Heart right ventricle (tissue), 16 donors: ENCODE measurements at regions not wholly inside any gene's neighbourhood (a gene's known extent, or its start where the extent isn't known, plus 50 kb on each side); places are given as distances from the start of the nearest gene placed in this dataset.

Experiments used
- ATAC-seq, 8 donors: fragments of 200-7000 bp; cut with Tn5 transposase; one replicate each; pipeline ENCODE4 v1.9.1; 2020; ENCODE audit warnings: mild to moderate bottlenecking in 8 of 8, moderate library complexity in 8 of 8, moderate number of reproducible peaks in 1 of 8
- DNase-seq, 2 donors: peaks; one replicate each; pipeline ENCODE4 v3.0.0-alpha.2; 2020
- H3K27ac ChIP-seq, 10 donors: fragments of 200-600 bp; sonication (generic) in 2 of 10; one replicate each; pipeline versions ENCODE4 v1.5.0 to v1.8.0; 2020 to 2022; ENCODE audit warnings: mild to moderate bottlenecking in 3 of 10
- H3K27me3 ChIP-seq, 7 donors: fragments of 200-600 bp; one replicate each; pipeline ENCODE4 v1.8.0; 2021 to 2022; ENCODE audit warnings: mild to moderate bottlenecking in 2 of 7
- H3K36me3 ChIP-seq, 9 donors: fragments of 200-600 bp; sonication (generic) in 1 of 9; one replicate each; pipeline versions ENCODE4 v1.5.0 to v1.8.0; 2020 to 2022; ENCODE audit warnings: mild to moderate bottlenecking in 2 of 9
- H3K4me1 ChIP-seq, 9 donors: fragments of 200-600 bp; sonication (generic) in 1 of 9; one replicate each; pipeline versions ENCODE4 v1.5.0 to v1.8.0; 2020 to 2022; ENCODE audit warnings: mild to moderate bottlenecking in 4 of 9
- H3K4me3 ChIP-seq, 10 donors: fragments of 200-600 bp; sonication (generic) in 2 of 10; one replicate each; pipeline versions ENCODE4 v1.5.0 to v1.8.0; 2020 to 2022; ENCODE audit warnings: mild to moderate bottlenecking in 7 of 10, moderate library complexity in 2 of 10
- H3K9me3 ChIP-seq, 11 donors: fragments of 200-600 bp in 10 of 11; sonication (generic) in 2 of 11; one replicate each; pipeline versions ENCODE4 v1.5.0 to v1.8.0; 2013 to 2022; ENCODE audit warnings: mild to moderate bottlenecking in 2 of 11, control low read depth in 1 of 11, moderate library complexity in 1 of 11
- WGBS, 2 donors: extraction: QIAGEN DNeasy Blood & Tissue Kit; methylation state at CpG; one replicate each; pipeline ENCODE4 v1.1.7; 2013; ENCODE audit warnings: inconsistent platforms in 1 of 2; 5-methylcytosine and 5-hydroxymethylcytosine counted together
- intact Hi-C, 10 donors: fragments of 100-400 bp; cut with DNase I; formaldehyde crosslinking; loops; one replicate each; pipeline versions ENCODE4 v1.11.1 to v1.14.2; 2022
- TF ChIP-seq, protein P1 (sequence below), 9 donors: fragments of 200-600 bp; sonication (generic) in 2 of 9; IDR thresholded peaks; one replicate each; pipeline versions ENCODE4 v1.5.0 to v1.8.0; 2021 to 2022; ENCODE audit warnings: antibody characterized with exemption in 9 of 9, mild to moderate bottlenecking in 5 of 9, moderate library complexity in 1 of 9
- donor health status: Arrhythmogenic right ventricular cardiomyopathy.
- donor health status: ischemic (EF 13 %, LVEDD 7.1; RV severe dilation, severe dysfunction).
- donor health status: healthy with polysubstance abuse.
- donor health status: DM: no; HTN: yes; CAD: no.
- donor health status: DM: no; HTN: no; CAD: no.
- donor health status: ischemic (EF 25% LVEDD 6.9; RV normal size, moderate dysfunction).
- donor health status: ischemic (EF 25% LVEDD 5.7; RV mildly dilated, moderate dysfunction).
- donor health status: healthy.
- donor health status: DM: yes; HTN: yes; CAD: no.
- donor health status: Ischemic cardiomyopathy.
- donor health status: ischemic (EF 35%, LVEDD 5.7; RV mildly dilated, moderate dysfunction).
- donor health status: nonischemic (EF 11% LVEDD 7.7; RV severe dilation, severe dysfunction).
- donor health status: DM: yes; HTN: yes; CAD: no.
- donor health status: PGD.
- donor health status: ischemic (EF 29% LVEDD 5.4; RV normal size, mild dysfunction).
- donor health status: nonischemic (EF 23%, LVEDD 6.1; RV moderate dilation, normal function).

DNA sequence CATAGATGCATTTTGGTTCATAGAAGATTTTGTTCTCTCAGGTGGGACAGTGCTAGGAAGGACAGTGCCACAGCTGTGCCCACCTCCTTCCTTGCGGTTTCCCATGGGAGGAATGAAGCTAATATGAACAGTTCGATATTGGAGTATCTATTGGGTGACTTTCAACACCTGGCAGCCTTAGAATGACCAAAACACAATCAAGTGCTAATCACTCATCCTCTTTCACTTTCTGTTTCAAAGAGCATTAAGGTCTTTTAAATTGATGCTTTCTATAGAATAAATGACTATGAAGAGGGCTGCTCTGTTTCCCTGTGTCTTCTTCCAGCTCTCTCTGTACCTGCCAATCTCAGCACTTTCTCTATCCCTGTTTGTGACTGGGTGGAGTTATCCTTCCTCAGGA, 784.0 kb downstream of the MRPL39 start:
- no peak overlapping the region for H3K4me3 ChIP-seq
- intact Hi-C loops = loop anchor here in 1 of 10 donors (10.0 kb wide), 1 partner anchor 48 kb away; no protein-coding TSS in a partner anchor
- no peak for ATAC-seq
- TF ChIP-seq, protein P1, sequence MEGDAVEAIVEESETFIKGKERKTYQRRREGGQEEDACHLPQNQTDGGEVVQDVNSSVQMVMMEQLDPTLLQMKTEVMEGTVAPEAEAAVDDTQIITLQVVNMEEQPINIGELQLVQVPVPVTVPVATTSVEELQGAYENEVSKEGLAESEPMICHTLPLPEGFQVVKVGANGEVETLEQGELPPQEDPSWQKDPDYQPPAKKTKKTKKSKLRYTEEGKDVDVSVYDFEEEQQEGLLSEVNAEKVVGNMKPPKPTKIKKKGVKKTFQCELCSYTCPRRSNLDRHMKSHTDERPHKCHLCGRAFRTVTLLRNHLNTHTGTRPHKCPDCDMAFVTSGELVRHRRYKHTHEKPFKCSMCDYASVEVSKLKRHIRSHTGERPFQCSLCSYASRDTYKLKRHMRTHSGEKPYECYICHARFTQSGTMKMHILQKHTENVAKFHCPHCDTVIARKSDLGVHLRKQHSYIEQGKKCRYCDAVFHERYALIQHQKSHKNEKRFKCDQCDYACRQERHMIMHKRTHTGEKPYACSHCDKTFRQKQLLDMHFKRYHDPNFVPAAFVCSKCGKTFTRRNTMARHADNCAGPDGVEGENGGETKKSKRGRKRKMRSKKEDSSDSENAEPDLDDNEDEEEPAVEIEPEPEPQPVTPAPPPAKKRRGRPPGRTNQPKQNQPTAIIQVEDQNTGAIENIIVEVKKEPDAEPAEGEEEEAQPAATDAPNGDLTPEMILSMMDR (IDR thresholded peaks at IDR 0.05) = no peak
- no peaks in the 10 kb centered on the region for H3K4me1 ChIP-seq
- H3K27ac ChIP-seq = no peak overlapping the region
- no peak for DNase-seq
- H3K27me3 ChIP-seq = no peaks in the 10 kb centered on the region
- no peaks in the 10 kb centered on the region for H3K9me3 ChIP-seq
- H3K36me3 ChIP-seq = no peaks in the 10 kb centered on the region
- WGBS, 2 donors = 81 to 86% methylated on average over 2 of the region's 2 CpGs

DNA sequence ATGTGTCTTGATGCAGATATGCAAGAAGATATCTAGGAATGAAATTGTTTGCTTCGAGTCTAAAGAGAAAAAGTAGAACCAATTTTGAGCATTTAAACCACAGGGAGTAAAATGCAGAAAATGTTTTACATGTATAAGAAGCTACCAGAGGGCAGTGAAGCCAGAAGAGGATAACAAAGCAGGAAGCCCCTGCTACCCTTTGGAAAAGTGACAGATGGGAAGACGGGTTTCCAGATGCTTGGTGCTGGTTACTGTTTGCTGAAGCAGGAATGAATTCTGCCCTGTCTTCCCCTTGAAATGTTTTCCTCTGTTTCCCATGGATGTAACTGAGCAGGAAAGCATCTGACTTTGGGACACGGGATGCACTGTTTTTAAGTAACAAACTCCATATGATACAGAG, 822.2 kb downstream of the MRPL39 start:
- DNase-seq (no peak), ATAC-seq (no peak)
- intact Hi-C loops = no loop called here
- Histone ChIP-seq H3K27me3 (no peaks in the 10 kb centered on the region), H3K9me3 (no peaks in the 10 kb centered on the region), H3K4me3 (no peak overlapping the region), H3K27ac (no peak overlapping the region), H3K36me3 (no peaks in the 10 kb centered on the region), H3K4me1 (no peaks in the 10 kb centered on the region)
- TF ChIP-seq, protein P1 (IDR thresholded peaks at IDR 0.05) = no peak
- WGBS, 2 donors = 32 to 64% methylated on average over 3 of the region's 3 CpGs

DNA sequence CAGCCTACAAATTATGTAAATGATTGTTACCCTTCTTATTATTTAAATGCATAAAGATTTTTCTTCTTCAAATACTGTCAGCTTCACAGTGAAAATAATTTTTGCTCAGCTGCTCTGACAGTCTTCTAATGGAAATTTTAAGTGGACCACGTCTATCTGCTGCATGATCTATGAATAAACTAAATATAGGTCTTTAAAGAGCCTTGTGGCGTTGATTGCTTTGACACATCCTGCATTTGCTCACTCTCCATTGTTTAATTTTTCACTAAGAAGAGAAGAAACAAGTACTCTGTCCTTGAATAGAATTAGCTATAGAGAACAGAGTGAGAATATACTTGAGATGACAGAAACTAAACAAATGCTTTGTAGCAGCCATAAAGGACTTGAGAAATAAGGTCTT, 826.1 kb downstream of the MRPL39 start:
- TF ChIP-seq, protein P1 (IDR thresholded peaks at IDR 0.05) = no peak
- Histone ChIP-seq H3K27ac (no peak overlapping the region), H3K4me1 (no peaks in the 10 kb centered on the region), H3K9me3 (no peaks in the 10 kb centered on the region), H3K36me3 (no peaks in the 10 kb centered on the region), H3K27me3 (no peaks in the 10 kb centered on the region), H3K4me3 (no peak overlapping the region)
- intact Hi-C loops = no loop called here
- WGBS, 2 donors = 25 to 34% methylated on average over 2 of the region's 2 CpGs
- no peak for ATAC-seq
- no peak for DNase-seq

DNA sequence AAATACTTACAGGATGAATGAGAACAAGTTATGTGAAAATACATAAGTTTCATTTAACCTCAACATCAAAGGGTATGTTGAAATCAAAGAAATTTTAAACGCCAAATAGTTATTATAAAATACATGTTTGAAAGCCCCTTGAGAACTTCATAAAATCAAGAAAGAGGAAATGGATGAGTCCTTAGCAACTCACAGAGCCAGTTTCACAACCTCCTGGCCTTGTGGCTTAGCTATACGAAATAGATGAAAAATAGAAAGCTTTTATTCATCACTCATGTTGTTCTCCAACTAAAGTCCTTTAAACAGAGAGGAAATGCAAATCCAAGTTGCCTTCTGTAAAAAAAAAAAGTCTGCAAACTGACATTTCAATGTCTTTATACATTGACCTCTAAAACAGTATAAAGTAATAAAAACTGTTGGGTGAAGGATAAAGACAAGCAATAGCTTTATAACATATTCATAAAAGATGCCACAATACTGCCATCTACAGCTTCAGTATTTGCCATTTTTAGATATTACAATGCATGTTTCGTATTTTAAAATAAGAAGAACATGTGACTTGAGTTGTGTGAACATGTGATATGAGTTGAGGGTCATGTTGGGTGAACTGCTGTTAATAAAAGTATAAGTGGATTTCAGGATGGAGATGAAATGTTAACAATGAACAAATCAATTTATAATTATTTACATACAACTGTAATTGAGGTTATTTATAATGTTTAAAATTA, 847.8 kb downstream of the MRPL39 start:
- intact Hi-C loops = no loop called here
- Histone ChIP-seq H3K27ac (no peak overlapping the region), H3K27me3 (no peaks in the 10 kb centered on the region), H3K4me1 (no peaks in the 10 kb centered on the region), H3K4me3 (no peak overlapping the region), H3K36me3 (no peaks in the 10 kb centered on the region), H3K9me3 (peaks cover 0 to 3% (median 0%) of the 10 kb centered on the region in 11 donors)
- DNase-seq (no peak), ATAC-seq (no peak)
- 57 to 62% methylated on average over 3 of the region's 3 CpGs for WGBS, 2 donors
- TF ChIP-seq, protein P1 (IDR thresholded peaks at IDR 0.05) = no peak
